Neuron (in vitro differentiated cells): ENCODE measurements at regions not wholly inside any gene's neighbourhood (a gene's known extent, or its start where the extent isn't known, plus 50 kb on each side); places are given as distances from the start of the nearest gene placed in this dataset.
A peak's percentile ranks its signal among the peaks of the same experiment; 100 is the strongest.

Source experiments
- H2AFZ ChIP-seq: one replicate; pipeline ENCODE4 v1.6.1; 2013; ENCODE audit warnings: low read depth, mild to moderate bottlenecking, inconsistent platforms, low read length, moderate library complexity
- H3K27me3 ChIP-seq: one replicate; pipeline ENCODE4 v1.6.1; 2013; ENCODE audit warnings: low read length; ENCODE audit not compliant: insufficient read depth
- H3K36me3 ChIP-seq: one replicate; pipeline ENCODE4 v1.6.1; 2013; ENCODE audit warnings: low read length; ENCODE audit not compliant: insufficient read depth
- H3K4me1 ChIP-seq: one replicate; pipeline ENCODE4 v1.6.1; 2013; ENCODE audit warnings: low read length; ENCODE audit not compliant: insufficient read depth
- H3K4me3 ChIP-seq: 2 replicates; pipeline ENCODE4 v1.5.1; 2013; ENCODE audit warnings: mild to moderate bottlenecking, low read length, moderate library complexity
- H3K9me3 ChIP-seq: one replicate; pipeline ENCODE4 v1.6.1; 2013; ENCODE audit warnings: low read length

DNA sequence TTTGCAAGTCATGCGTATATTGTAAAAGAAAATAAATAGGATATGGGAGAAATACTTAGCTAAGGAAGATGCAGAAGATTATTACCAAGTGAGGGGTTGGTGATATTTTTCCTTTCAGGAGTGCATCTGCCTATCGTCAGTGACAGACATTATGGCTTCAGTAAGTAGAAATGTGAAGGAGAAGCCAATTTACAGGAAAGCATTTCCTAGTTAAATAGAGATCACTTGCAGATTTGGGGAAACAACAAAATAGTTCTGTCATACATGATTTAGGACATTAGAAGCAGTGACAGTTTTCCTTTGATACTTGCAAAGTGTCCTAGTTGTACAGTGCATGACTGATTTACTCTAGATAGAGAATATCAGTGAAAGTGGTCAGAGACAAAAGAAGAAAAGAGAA lies 747.8 kb upstream of the KLHL1 start:
- Histone ChIP-seq H3K27me3 (no peaks in the 10 kb centered on the region), H2AFZ (no peak overlapping the region), H3K4me3 (no peak overlapping the region), H3K4me1 (no peaks in the 10 kb centered on the region), H3K9me3 (no peaks in the 10 kb centered on the region), H3K36me3 (no peaks in the 10 kb centered on the region)

GRCh38 chr13:70849222-70849621 lies 741.0 kb upstream of the KLHL1 start:
- Histone ChIP-seq H2AFZ (no peak overlapping the region), H3K36me3 (no peaks in the 10 kb centered on the region), H3K4me1 (no peaks in the 10 kb centered on the region), H3K4me3 (no peak overlapping the region), H3K27me3 (no peaks in the 10 kb centered on the region), H3K9me3 (peaks cover 2% of the 10 kb centered on the region)

- H2AFZ ChIP-seq, result no peak overlapping the region
- H3K4me3 ChIP-seq, result no peak overlapping the region
- H3K4me1 ChIP-seq, result no peaks in the 10 kb centered on the region
- no peaks in the 10 kb centered on the region for H3K27me3 ChIP-seq
- H3K36me3 ChIP-seq, result no peaks in the 10 kb centered on the region
- H3K9me3 ChIP-seq, result peaks cover 2% of the 10 kb centered on the region
Observed at GRCh38 chr13:70844391-70845108, 736.3 kb upstream of the KLHL1 start.

- no peak overlapping the region for H3K4me3 ChIP-seq
- H3K36me3 ChIP-seq, result no peaks in the 10 kb centered on the region
- H2AFZ ChIP-seq, result no peak overlapping the region
- peaks cover 2% of the 10 kb centered on the region for H3K9me3 ChIP-seq
- H3K27me3 ChIP-seq, result no peaks in the 10 kb centered on the region
- no peaks in the 10 kb centered on the region for H3K4me1 ChIP-seq
Observed at GRCh38 chr13:70842062-70842644, 733.9 kb upstream of the KLHL1 start.

DNA sequence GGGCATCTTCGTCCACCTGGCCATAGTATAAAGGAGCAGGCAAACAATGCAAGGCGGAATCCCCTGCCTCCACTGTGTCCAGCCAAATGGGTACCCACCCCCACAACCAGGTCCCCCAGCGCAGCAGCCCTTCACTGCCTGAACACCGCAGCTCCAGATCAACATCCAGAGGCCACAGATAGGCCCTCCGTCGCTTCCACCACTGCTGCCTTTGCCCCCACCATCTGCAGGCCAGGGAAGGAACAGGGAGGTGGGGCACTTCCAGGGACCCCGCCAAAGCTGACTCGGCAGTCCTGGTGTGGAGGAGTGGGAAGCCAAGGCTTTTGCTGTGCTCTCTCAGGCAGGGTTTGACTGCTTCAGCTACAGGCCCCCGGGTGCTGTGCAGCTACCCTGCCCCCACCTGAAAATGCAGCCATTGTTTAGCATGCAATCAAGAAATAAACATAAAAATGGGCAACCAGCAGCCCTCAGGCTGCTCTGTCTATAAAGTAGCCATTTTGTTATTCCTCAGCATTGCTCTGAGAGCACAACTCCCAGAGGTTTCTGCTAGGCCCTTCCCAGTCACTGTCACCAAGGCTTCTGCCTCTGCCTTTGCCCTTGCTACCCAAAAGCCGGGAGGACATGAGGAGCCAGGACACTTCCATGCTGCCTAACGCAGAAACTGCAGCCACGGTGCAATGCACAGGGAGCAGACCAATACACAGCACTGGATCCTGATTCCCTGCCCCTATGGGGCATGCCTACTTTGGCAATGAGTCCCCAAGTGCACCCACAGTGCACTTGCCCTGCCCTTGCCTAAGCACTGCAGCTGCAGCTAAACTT lies 733.2 kb upstream of the KLHL1 start:
- Histone ChIP-seq H3K4me1 (no peaks in the 10 kb centered on the region), H3K27me3 (no peaks in the 10 kb centered on the region), H3K36me3 (no peaks in the 10 kb centered on the region), H3K9me3 (peaks cover 2% of the 10 kb centered on the region), H3K4me3 (no peak overlapping the region), H2AFZ (no peak overlapping the region)

DNA sequence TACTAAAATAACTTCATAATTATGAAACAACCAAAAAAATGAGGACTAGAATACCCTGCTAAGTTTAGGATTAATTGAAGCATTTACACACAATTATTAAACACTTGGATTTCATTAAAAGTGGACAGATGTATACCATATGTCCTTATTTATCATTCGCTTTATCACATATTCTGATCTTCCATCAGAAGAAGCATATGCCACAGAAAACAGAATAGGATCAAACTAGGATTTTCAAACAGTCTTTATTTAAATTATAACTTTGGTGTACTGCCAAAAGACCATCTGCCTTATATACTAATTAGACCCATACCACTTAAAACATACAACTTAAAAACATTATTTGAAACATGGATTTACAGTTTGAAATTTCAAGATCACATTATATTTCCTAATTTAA lies 727.1 kb upstream of the KLHL1 start:
- Histone ChIP-seq H3K4me3 (no peak overlapping the region), H3K36me3 (no peaks in the 10 kb centered on the region), H3K4me1 (no peaks in the 10 kb centered on the region), H3K9me3 (no peaks in the 10 kb centered on the region), H2AFZ (no peak overlapping the region), H3K27me3 (no peaks in the 10 kb centered on the region)

DNA sequence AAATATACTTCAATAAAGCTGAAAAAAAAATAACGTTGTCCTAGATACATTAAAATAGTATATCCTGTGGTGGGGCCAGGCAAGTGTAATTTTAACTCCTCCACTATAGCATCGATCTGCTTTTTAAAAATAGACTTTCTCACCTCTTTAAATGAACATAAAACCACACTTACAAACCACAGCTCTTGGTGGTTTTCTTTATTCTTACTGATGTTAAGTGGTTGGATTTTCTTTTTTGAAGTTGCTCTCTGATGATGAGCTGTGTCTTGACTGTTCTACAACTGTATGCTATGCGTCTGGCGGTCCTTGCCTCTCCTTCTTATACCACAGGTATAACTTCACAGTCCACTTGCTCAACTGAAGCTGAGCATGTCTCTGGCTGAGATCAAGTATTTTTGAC lies 721.5 kb upstream of the KLHL1 start:
- H2AFZ ChIP-seq, result no peak overlapping the region
- no peaks in the 10 kb centered on the region for H3K27me3 ChIP-seq
- H3K9me3 ChIP-seq, result no peaks in the 10 kb centered on the region
- H3K36me3 ChIP-seq, result no peaks in the 10 kb centered on the region
- H3K4me1 ChIP-seq, result no peaks in the 10 kb centered on the region
- no peak overlapping the region for H3K4me3 ChIP-seq

GRCh38 chr13:70817576-70817975 lies 709.3 kb upstream of the KLHL1 start:
- Histone ChIP-seq H3K4me3 (no peak overlapping the region), H3K9me3 (no peaks in the 10 kb centered on the region), H3K4me1 (no peaks in the 10 kb centered on the region), H3K27me3 (no peaks in the 10 kb centered on the region), H2AFZ (no peak overlapping the region), H3K36me3 (no peaks in the 10 kb centered on the region)

DNA sequence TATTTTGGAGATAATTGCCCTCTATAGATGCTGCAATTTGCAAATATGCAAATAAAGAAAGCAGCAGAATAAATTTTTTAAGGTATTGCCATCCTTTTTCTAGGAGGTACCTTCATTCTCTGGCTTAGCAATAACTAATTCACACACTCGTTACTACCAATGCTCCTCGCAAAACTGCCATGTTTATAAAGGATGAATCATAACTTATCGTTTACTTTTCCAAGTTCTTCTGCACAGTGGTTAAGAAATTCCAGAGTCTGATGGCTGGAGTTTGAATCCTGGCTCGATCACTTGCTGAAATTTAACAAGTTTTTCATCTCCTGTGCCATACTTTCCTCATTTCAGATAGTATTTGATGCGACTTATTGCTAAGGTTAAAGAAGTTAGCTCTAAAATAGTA lies 708.6 kb upstream of the KLHL1 start:
- H3K27me3 ChIP-seq, result no peaks in the 10 kb centered on the region
- H3K9me3 ChIP-seq, result no peaks in the 10 kb centered on the region
- H3K4me3 ChIP-seq, result no peak overlapping the region
- no peak overlapping the region for H2AFZ ChIP-seq
- H3K4me1 ChIP-seq, result no peaks in the 10 kb centered on the region
- no peaks in the 10 kb centered on the region for H3K36me3 ChIP-seq

GRCh38 chr13:70814684-70815083 lies 706.4 kb upstream of the KLHL1 start:
- H2AFZ ChIP-seq, result no peak overlapping the region
- H3K9me3 ChIP-seq, result no peaks in the 10 kb centered on the region
- H3K36me3 ChIP-seq, result no peaks in the 10 kb centered on the region
- H3K27me3 ChIP-seq, result no peaks in the 10 kb centered on the region
- H3K4me3 ChIP-seq, result no peak overlapping the region
- H3K4me1 ChIP-seq, result no peaks in the 10 kb centered on the region

DNA sequence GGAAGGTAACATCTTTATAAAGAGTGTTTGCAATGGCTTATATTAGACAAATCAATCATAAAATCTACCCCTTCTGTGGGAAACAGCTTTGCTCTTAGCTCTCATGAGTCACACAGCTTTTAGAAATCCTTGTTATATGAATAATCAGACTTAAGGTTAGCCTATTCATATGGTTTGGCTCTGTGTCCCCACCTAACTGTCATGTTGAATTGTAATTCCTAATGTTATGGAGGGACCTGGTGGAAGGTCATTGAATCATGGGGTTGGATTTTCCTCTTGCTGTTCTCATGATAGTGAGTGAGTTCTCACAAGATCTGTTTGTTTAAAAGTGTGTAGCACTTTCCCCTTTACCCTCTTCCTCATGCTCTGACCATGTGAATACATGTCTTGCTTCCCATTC lies 704.2 kb upstream of the KLHL1 start:
- no peaks in the 10 kb centered on the region for H3K4me1 ChIP-seq
- H3K36me3 ChIP-seq, result no peaks in the 10 kb centered on the region
- H3K9me3 ChIP-seq, result no peaks in the 10 kb centered on the region
- H3K27me3 ChIP-seq, result no peaks in the 10 kb centered on the region
- no peak overlapping the region for H3K4me3 ChIP-seq
- H2AFZ ChIP-seq, result peak overlapping the region; percentile 36

DNA sequence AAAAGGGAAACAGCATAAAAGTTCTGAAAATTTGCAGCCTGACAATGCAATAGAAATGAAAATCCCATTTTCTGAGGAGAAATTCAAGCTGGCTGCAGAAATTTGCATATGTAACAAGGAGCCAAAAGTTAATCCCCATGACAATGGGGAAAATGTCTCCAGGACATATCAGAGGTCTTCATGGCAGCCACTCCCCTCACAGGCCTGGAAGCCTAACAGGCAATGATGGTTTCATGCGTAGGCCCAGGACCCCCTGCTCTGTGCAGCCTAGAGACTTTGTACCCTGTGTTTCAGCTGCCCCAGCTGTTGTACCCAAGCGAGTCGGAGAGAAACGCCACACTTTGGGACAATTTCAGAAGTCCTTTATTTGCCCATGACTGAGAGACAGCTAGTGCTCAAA lies 701.3 kb upstream of the KLHL1 start:
- H3K4me3 ChIP-seq, result no peak overlapping the region
- no peaks in the 10 kb centered on the region for H3K36me3 ChIP-seq
- H2AFZ ChIP-seq, result no peak overlapping the region
- no peaks in the 10 kb centered on the region for H3K4me1 ChIP-seq
- H3K9me3 ChIP-seq, result no peaks in the 10 kb centered on the region
- no peaks in the 10 kb centered on the region for H3K27me3 ChIP-seq

DNA sequence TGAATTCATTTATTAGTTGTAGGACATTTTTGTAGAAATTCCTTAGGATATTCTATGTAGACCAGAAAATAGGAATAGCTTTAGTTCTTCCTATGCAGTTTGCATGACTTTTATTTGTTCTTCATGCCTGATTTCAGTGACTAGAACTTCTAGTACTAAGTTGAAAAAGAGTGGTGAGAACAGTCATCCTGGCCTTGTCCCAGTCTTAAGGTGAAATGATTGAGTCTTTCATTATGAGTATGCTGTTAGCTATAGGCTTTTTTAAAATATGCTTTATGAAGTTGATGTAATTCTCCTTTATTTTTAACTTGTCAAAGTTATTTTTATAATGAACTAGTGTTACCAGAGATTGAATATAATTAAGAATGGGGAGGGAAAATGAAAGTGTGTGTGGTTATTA lies 690.1 kb upstream of the KLHL1 start:
- no peak overlapping the region for H2AFZ ChIP-seq
- H3K27me3 ChIP-seq, result no peaks in the 10 kb centered on the region
- H3K36me3 ChIP-seq, result no peaks in the 10 kb centered on the region
- H3K9me3 ChIP-seq, result no peaks in the 10 kb centered on the region
- no peaks in the 10 kb centered on the region for H3K4me1 ChIP-seq
- no peak overlapping the region for H3K4me3 ChIP-seq
